GM19239 (cell line): ENCODE measurements at regions not wholly inside any gene's neighbourhood (a gene's known extent, or its start where the extent isn't known, plus 50 kb on each side); places are given as distances from the start of the nearest gene placed in this dataset.

ENCODE experiments used
- DNase-seq: peaks from one replicate; pipeline ENCODE4 v3.0.0; 2011; ENCODE audit warnings: low spot score; ENCODE audit not compliant: insufficient read length
- FAIRE-seq: peaks from 2 replicates; lab custom pipeline; 2011; peaks lifted over from hg19 to GRCh38; lab: Jason Lieb, UNC

GRCh38 chr14:98685725-98686124 is 586.3 kb downstream of the BCL11B start:
- no peak for FAIRE-seq

GRCh38 chr14:98688446-98688845 is 583.6 kb downstream of the BCL11B start:
- DNase-seq (no peak), FAIRE-seq (no peak)

More at GRCh38 chr14:98685725-98686124, 586.3 kb downstream of the BCL11B start:
- DNase-seq: no peak

GRCh38 chr14:98689951-98690350 is 582.0 kb downstream of the BCL11B start:
- DNase-seq (no peak), FAIRE-seq (no peak)

GRCh38 chr14:98692832-98693231 is 579.2 kb downstream of the BCL11B start:
- no peak for FAIRE-seq

GRCh38 chr14:98694541-98694940 is 577.5 kb downstream of the BCL11B start:
- FAIRE-seq (no peak), DNase-seq (no peak)

More at GRCh38 chr14:98692832-98693231, 579.2 kb downstream of the BCL11B start:
- no peak for DNase-seq

- FAIRE-seq: no peak
- DNase-seq: no peak
Observed at GRCh38 chr14:98695809-98696208, 576.2 kb downstream of the BCL11B start.

GRCh38 chr14:98698341-98698740 is 573.7 kb downstream of the BCL11B start:
- DNase-seq (no peak), FAIRE-seq (no peak)

GRCh38 chr14:98700748-98701147 is 571.2 kb downstream of the BCL11B start:
- no peak for DNase-seq
- FAIRE-seq: no peak

- FAIRE-seq (no peak), DNase-seq (no peak)
Observed at GRCh38 chr14:98701377-98701776, 570.6 kb downstream of the BCL11B start.

- FAIRE-seq (no peak), DNase-seq (no peak)
Observed at GRCh38 chr14:98704441-98704840, 567.6 kb downstream of the BCL11B start.

GRCh38 chr14:98705871-98706300 is 566.1 kb downstream of the BCL11B start:
- no peak for FAIRE-seq
- DNase-seq: no peak

- DNase-seq: no peak
- no peak for FAIRE-seq
Observed at GRCh38 chr14:98707522-98707921, 564.5 kb downstream of the BCL11B start.

GRCh38 chr14:98708555-98708954 is 563.4 kb downstream of the BCL11B start:
- no peak for FAIRE-seq
- no peak for DNase-seq

- DNase-seq: no peak
- no peak for FAIRE-seq
Observed at GRCh38 chr14:98711453-98711852, 560.5 kb downstream of the BCL11B start.

- FAIRE-seq: no peak
Observed at GRCh38 chr14:98714626-98715425, 557.2 kb downstream of the BCL11B start.

GRCh38 chr14:98716133-98716532 is 555.9 kb downstream of the BCL11B start:
- DNase-seq (no peak), FAIRE-seq (no peak)

More at GRCh38 chr14:98714626-98715425, 557.2 kb downstream of the BCL11B start:
- no peak for DNase-seq

- no peak for FAIRE-seq
- DNase-seq: no peak
Observed at GRCh38 chr14:98721061-98721460, 550.9 kb downstream of the BCL11B start.

GRCh38 chr14:98724734-98725133 is 547.3 kb downstream of the BCL11B start:
- FAIRE-seq: no peak
- DNase-seq: no peak

- DNase-seq: no peak
Observed at GRCh38 chr14:98725191-98725590, 546.8 kb downstream of the BCL11B start.

GRCh38 chr14:98725676-98726075 is 546.3 kb downstream of the BCL11B start:
- DNase-seq (no peak), FAIRE-seq (no peak)

More at GRCh38 chr14:98725191-98725590, 546.8 kb downstream of the BCL11B start:
- no peak for FAIRE-seq

GRCh38 chr14:98726585-98727405 is 545.2 kb downstream of the BCL11B start:
- no peak for FAIRE-seq
- DNase-seq: no peak
